ENCODE measurements at regions not wholly inside any gene's neighbourhood (a gene's known extent, or its start where the extent isn't known, plus 50 kb on each side); places are given as distances from the start of the nearest gene placed in this dataset.

- intact Hi-C loops (cut with DNase I; ENCODE audit: low total_unique reads): no loop called here
- Histone ChIP-seq H3K36me3 (no peaks in the 10 kb centered on the region), H3K9me3 (no peaks in the 10 kb centered on the region), H3K4me1 (no peaks in the 10 kb centered on the region), H3K4me3 (no peak overlapping the region), H3K27me3 (no peaks in the 10 kb centered on the region), H3K27ac (no peak overlapping the region)
- no peak for ATAC-seq
- in situ Hi-C loops (cut with MboI; ENCODE audit: low sequenced_read_pairs in 4 of 4): no loop called here
- TF ChIP-seq, protein P1, sequence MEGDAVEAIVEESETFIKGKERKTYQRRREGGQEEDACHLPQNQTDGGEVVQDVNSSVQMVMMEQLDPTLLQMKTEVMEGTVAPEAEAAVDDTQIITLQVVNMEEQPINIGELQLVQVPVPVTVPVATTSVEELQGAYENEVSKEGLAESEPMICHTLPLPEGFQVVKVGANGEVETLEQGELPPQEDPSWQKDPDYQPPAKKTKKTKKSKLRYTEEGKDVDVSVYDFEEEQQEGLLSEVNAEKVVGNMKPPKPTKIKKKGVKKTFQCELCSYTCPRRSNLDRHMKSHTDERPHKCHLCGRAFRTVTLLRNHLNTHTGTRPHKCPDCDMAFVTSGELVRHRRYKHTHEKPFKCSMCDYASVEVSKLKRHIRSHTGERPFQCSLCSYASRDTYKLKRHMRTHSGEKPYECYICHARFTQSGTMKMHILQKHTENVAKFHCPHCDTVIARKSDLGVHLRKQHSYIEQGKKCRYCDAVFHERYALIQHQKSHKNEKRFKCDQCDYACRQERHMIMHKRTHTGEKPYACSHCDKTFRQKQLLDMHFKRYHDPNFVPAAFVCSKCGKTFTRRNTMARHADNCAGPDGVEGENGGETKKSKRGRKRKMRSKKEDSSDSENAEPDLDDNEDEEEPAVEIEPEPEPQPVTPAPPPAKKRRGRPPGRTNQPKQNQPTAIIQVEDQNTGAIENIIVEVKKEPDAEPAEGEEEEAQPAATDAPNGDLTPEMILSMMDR (IDR thresholded peaks at IDR 0.05 in 4 of 5, conservative IDR thresholded peaks at IDR 0.05 in 1 of 5): no peak
- TF ChIP-seq POLR2A (IDR thresholded peaks at IDR 0.05): no peak
- DNase-seq: no peak
These were observed 151.9 kb downstream of the FAM43A start for GRCh38 chr3:194837457-194838127.

DNA sequence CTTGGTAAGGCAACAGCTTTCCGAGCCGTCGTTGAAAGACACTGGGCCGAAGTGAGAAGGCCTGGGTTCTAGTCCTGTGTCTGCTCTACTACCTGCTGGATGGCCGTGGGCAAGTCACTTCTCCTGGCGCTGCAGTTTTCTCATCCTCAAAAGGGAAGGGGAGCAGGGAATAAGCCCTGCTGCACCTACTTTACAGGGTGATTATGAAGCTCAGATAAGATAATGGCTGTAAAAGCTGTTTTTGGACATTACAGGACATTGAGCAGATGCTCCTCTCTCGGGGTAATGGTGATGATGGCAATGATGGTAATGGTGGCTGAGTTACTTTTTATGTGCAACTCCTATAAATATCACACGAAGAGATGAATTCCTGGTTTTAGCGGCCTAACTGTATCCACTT is 152.6 kb downstream of the FAM43A start:
- in situ Hi-C loops (cut with MboI; ENCODE audit: low sequenced_read_pairs in 4 of 4): no loop called here

DNA sequence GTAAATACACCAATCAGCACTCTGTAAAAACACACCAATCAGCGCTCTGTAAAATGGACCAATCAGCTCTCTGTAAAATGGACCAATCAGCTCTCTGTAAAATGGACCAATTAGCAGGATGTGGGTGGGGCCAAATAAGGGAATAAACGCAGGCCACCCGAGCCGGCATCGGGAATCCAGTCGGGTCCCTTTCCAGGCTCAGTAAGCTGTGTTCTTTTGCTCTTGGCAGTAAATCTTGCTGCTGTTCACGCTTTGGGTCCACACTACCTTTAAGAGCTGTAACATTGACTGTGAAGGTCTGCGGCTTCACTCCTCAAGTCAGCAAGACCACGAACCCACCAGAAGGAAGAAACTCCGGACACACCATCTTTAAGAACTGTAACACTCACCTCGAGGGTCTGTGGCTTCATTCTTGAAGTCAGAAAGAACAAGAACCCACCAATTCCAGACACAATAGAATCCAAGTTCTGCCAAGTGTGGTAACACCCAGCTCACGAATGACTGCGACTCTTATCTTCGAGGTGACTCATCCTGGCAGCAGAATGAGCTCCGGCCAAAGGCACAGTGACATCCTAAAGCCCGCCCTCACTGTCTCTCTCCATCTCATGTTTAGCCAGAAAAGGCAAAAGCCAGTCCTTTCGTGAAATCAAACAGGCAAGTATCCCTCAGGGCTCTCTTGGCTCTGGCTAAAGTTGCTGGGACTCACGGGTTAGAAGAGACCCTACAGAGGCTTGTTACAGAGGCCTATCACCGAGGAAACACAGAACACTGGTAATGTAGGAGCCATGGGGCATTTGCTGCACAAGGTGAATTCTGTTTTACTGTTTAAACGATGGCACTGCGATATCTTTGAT is 155.2 kb downstream of the FAM43A start:
- Histone ChIP-seq H3K4me1 (no peaks in the 10 kb centered on the region), H3K27me3 (no peaks in the 10 kb centered on the region), H3K27ac (no peak overlapping the region), H3K4me3 (no peak overlapping the region), H3K36me3 (no peaks in the 10 kb centered on the region), H3K9me3 (no peaks in the 10 kb centered on the region)
- ATAC-seq: no peak
- intact Hi-C loops (cut with DNase I; ENCODE audit: low total_unique reads) (no loop called here), in situ Hi-C loops (cut with MboI; ENCODE audit: low sequenced_read_pairs in 4 of 4) (no loop called here)
- no peak for TF ChIP-seq POLR2A (IDR thresholded peaks at IDR 0.05)
- TF ChIP-seq, protein P1 (IDR thresholded peaks at IDR 0.05 in 4 of 5, conservative IDR thresholded peaks at IDR 0.05 in 1 of 5): no peak
- no peak for DNase-seq

More for the DNA sequence above, 152.6 kb downstream of the FAM43A start:
- DNase-seq: no peak
- H3K27me3 ChIP-seq: no peaks in the 10 kb centered on the region
- H3K9me3 ChIP-seq: no peaks in the 10 kb centered on the region
- no peaks in the 10 kb centered on the region for H3K4me1 ChIP-seq
- no peaks in the 10 kb centered on the region for H3K36me3 ChIP-seq
- no peak for ATAC-seq
- H3K4me3 ChIP-seq: no peak overlapping the region
- no peak overlapping the region for H3K27ac ChIP-seq
- intact Hi-C loops (cut with DNase I; ENCODE audit: low total_unique reads): no loop called here
- TF ChIP-seq, protein P1 (IDR thresholded peaks at IDR 0.05 in 4 of 5, conservative IDR thresholded peaks at IDR 0.05 in 1 of 5): no peak
- no peak for TF ChIP-seq POLR2A (IDR thresholded peaks at IDR 0.05)

- in situ Hi-C loops (cut with MboI; ENCODE audit: low sequenced_read_pairs in 4 of 4) (no loop called here), intact Hi-C loops (cut with DNase I; ENCODE audit: low total_unique reads) (no loop called here)
- H3K27ac ChIP-seq: no peak overlapping the region
- H3K9me3 ChIP-seq: no peaks in the 10 kb centered on the region
- H3K4me1 ChIP-seq: no peaks in the 10 kb centered on the region
- DNase-seq (no peak), ATAC-seq (no peak)
- H3K27me3 ChIP-seq: no peaks in the 10 kb centered on the region
- TF ChIP-seq, protein P1 (IDR thresholded peaks at IDR 0.05 in 4 of 5, conservative IDR thresholded peaks at IDR 0.05 in 1 of 5): no peak
- TF ChIP-seq POLR2A (IDR thresholded peaks at IDR 0.05): no peak
- no peaks in the 10 kb centered on the region for H3K36me3 ChIP-seq
- H3K4me3 ChIP-seq: no peak overlapping the region
These were observed 155.8 kb downstream of the FAM43A start for GRCh38 chr3:194841515-194841841.

Data from gastrocnemius medialis (tissue), 4 donors.